ENCODE measurements at regions not wholly inside any gene's neighbourhood (a gene's known extent, or its start where the extent isn't known, plus 50 kb on each side); places are given as distances from the start of the nearest gene placed in this dataset.

DNA sequence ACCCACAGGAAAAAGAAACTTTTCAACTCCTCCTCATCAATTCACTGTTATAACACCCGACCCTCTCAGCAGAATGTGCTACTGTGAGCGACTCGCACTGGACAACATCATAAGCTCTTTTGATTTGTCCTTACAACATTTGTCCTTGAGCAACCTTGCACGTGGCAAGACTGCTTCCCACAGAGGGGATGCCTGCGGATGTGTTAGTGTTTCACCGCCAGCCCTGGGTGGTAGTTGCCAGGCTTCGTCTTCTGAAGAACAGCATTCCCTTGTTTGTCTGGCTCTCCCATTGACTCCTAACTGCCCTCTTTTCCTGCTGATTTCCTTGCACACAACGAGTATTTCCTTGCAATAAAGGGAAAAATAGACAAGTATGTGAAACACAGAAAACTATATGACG is 111.4 kb upstream of the SLC7A1 start:
- no peak for TF ChIP-seq GATA3 (IDR thresholded peaks at IDR 0.05; ENCODE audit: low read depth, low read length)
- no peak for TF ChIP-seq GATA2 (IDR thresholded peaks at IDR 0.05; ENCODE audit: low read depth, low read length)
